ENCODE measurements at regions not wholly inside any gene's neighbourhood (a gene's known extent, or its start where the extent isn't known, plus 50 kb on each side); places are given as distances from the start of the nearest gene placed in this dataset.

DNA sequence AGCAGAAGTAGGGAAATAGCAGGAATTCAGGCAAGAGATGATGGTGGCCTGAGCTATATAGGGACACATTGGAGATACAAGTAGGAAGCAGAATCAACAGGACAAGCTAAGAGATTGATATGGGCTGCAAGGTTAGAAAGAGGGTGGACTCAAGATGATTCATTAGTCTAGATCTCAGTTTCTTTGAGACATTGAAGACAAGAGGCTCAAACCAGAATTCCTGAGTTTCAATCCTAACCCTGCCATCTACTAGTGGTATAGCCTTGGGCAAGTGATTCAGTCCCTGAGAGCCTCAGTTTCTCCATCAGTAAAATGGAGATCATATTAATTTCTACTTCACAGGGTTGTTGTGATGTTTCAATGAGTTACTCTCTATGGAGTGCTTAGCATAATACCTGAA, 53.1 kb upstream of the NAV2 start:
- Histone ChIP-seq H3K27ac (ENCODE audit: low read depth in 1 of 2, low read length in 2 of 2) (no peak overlapping the region), H3K4me3 (replicated peaks in 1 of 3; ENCODE audit: low read depth in 2 of 3, low read length in 3 of 3) (no peak overlapping the region), H3K79me2 (ENCODE audit: insufficient read depth, low read length) (no peaks in the 10 kb centered on the region), H3K27me3 (ENCODE audit: control insufficient read depth in 2 of 2, insufficient read depth in 2 of 2, low read length in 2 of 2) (no peaks in the 10 kb centered on the region), H3K36me3 (replicated peaks in 1 of 2; ENCODE audit: control insufficient read depth in 1 of 2, insufficient read depth in 2 of 2, low read length in 2 of 2) (no peaks in the 10 kb centered on the region), H3K9ac (ENCODE audit: insufficient read depth, low read length, poor library complexity, severe bottlenecking) (no peak overlapping the region), H3K9me3 (replicated peaks in 1 of 2; ENCODE audit: control insufficient read depth in 1 of 2, insufficient read depth in 1 of 2, low read length in 2 of 2) (no peaks in the 10 kb centered on the region), H2AFZ (ENCODE audit: insufficient read depth, low read depth, low read length, poor library complexity, severe bottlenecking) (no peak overlapping the region), H3K4me2 (replicated peaks; ENCODE audit: extremely low read depth, low read length, poor library complexity, severe bottlenecking) (no peak overlapping the region), H4K20me1 (ENCODE audit: insufficient read depth, low read length) (no peaks in the 10 kb centered on the region), H3K4me1 (ENCODE audit: control insufficient read depth in 1 of 2, insufficient read depth in 2 of 2, low read length in 2 of 2) (peaks cover 0 to under 1% of the 10 kb centered on the region in 2 donors)
- H3K4me3 Mint-ChIP-seq, result no peak overlapping the region
- H3K9me3 Mint-ChIP-seq, result peaks cover 0 to 2% (median 0%) of the 10 kb centered on the region in 7 donors
- TF ChIP-seq, protein P1, sequence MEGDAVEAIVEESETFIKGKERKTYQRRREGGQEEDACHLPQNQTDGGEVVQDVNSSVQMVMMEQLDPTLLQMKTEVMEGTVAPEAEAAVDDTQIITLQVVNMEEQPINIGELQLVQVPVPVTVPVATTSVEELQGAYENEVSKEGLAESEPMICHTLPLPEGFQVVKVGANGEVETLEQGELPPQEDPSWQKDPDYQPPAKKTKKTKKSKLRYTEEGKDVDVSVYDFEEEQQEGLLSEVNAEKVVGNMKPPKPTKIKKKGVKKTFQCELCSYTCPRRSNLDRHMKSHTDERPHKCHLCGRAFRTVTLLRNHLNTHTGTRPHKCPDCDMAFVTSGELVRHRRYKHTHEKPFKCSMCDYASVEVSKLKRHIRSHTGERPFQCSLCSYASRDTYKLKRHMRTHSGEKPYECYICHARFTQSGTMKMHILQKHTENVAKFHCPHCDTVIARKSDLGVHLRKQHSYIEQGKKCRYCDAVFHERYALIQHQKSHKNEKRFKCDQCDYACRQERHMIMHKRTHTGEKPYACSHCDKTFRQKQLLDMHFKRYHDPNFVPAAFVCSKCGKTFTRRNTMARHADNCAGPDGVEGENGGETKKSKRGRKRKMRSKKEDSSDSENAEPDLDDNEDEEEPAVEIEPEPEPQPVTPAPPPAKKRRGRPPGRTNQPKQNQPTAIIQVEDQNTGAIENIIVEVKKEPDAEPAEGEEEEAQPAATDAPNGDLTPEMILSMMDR (IDR thresholded peaks at IDR 0.05), result no peak
- intact Hi-C loops (cut with micrococcal nuclease), result no loop called here
- no peak overlapping the region for H3K27ac Mint-ChIP-seq
- DNase-seq, result no peak
- H3K4me1 Mint-ChIP-seq, result peaks cover 4% of the 10 kb centered on the region
- H3K36me3 Mint-ChIP-seq, result no peaks in the 10 kb centered on the region
- peaks cover 0 to 4% (median 2%) of the 10 kb centered on the region in 3 donors for H3K27me3 Mint-ChIP-seq (ENCODE audit: low read depth in 3 of 3)

DNA sequence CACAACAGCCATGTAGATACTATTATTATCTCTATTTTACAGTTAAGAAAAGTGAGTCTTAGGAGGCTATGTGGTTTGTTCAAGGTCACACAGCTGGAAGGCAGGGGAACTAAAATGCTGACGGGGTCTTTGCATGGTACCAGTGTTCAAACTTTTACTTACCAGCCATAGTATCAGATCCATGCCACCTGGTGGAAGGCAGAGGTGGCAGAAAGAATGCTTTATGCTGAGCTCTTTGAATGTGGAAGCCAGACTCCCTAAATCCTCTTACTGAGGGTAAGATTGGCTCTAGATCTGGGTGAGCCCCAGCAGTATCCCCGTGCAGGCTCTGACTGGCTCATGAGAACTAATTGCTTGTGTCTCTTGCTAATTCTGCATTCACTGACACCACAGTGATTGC, 54.3 kb upstream of the NAV2 start:
- no peaks in the 10 kb centered on the region for H3K27me3 ChIP-seq (ENCODE audit: control insufficient read depth in 2 of 2, insufficient read depth in 2 of 2, low read length in 2 of 2)
- Mint-ChIP-seq H3K4me3 (no peak overlapping the region), H3K27ac (no peak overlapping the region), H3K9me3 (peaks cover 0 to 2% (median 0%) of the 10 kb centered on the region in 7 donors), H3K4me1 (peaks cover 4% of the 10 kb centered on the region), H3K36me3 (no peaks in the 10 kb centered on the region), H3K27me3 (ENCODE audit: low read depth in 3 of 3) (peaks cover 0 to 2% (median 2%) of the 10 kb centered on the region in 3 donors)
- TF ChIP-seq, protein P1 (IDR thresholded peaks at IDR 0.05), result no peak
- no peak overlapping the region for H3K4me2 ChIP-seq (replicated peaks; ENCODE audit: extremely low read depth, low read length, poor library complexity, severe bottlenecking)
- no peak overlapping the region for H3K27ac ChIP-seq (ENCODE audit: low read depth in 1 of 2, low read length in 2 of 2)
- intact Hi-C loops (cut with micrococcal nuclease), result no loop called here
- H2AFZ ChIP-seq (ENCODE audit: insufficient read depth, low read depth, low read length, poor library complexity, severe bottlenecking), result no peak overlapping the region
- no peaks in the 10 kb centered on the region for H4K20me1 ChIP-seq (ENCODE audit: insufficient read depth, low read length)
- no peaks in the 10 kb centered on the region for H3K79me2 ChIP-seq (ENCODE audit: insufficient read depth, low read length)
- H3K9me3 ChIP-seq (replicated peaks in 1 of 2; ENCODE audit: control insufficient read depth in 1 of 2, insufficient read depth in 1 of 2, low read length in 2 of 2), result no peaks in the 10 kb centered on the region
- DNase-seq, result no peak
- H3K9ac ChIP-seq (ENCODE audit: insufficient read depth, low read length, poor library complexity, severe bottlenecking), result no peak overlapping the region
- no peaks in the 10 kb centered on the region for H3K4me1 ChIP-seq (ENCODE audit: control insufficient read depth in 1 of 2, insufficient read depth in 2 of 2, low read length in 2 of 2)
- no CpG with 5 or more reads among the region's 2 CpGs for WGBS (ENCODE audit: insufficient coverage)
- H3K4me3 ChIP-seq (replicated peaks in 1 of 3; ENCODE audit: low read depth in 2 of 3, low read length in 3 of 3), result no peak overlapping the region
- no peaks in the 10 kb centered on the region for H3K36me3 ChIP-seq (replicated peaks in 1 of 2; ENCODE audit: control insufficient read depth in 1 of 2, insufficient read depth in 2 of 2, low read length in 2 of 2)
